Fibroblast of peridontal ligament (primary cell): ENCODE measurements at regions not wholly inside any gene's neighbourhood (a gene's known extent, or its start where the extent isn't known, plus 50 kb on each side); places are given as distances from the start of the nearest gene placed in this dataset.
"Not testable (repeated sequence)": the region's sequence is repeated elsewhere in the genome, so short reads cannot be mapped to it uniquely, and the experiment has no call there.

Experiments used
- DNase-seq: peaks from one replicate; pipeline ENCODE4 v3.0.0-alpha.2; 2010; ENCODE audit errors: extremely low read depth

DNA sequence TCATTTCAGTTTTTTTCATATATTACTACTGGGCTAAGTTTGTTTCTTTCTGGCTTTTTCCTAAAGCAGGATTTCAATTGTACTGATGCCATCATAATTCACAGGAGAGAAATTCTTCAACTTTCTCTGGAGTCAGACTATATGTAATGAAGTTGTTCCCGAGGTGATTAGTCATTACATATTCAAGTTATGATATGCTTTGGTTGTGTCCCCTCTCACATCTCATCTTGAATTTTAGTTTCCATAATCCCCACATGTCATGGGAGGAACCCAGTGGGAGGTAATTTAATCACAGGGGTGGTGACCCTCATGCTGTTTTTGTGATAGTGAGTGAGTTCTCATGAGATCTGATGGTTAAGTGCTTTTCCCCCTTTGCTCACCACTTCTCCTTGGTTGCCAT lies 227.5 kb upstream of the LRIG3 start:
- no peak for DNase-seq

DNA sequence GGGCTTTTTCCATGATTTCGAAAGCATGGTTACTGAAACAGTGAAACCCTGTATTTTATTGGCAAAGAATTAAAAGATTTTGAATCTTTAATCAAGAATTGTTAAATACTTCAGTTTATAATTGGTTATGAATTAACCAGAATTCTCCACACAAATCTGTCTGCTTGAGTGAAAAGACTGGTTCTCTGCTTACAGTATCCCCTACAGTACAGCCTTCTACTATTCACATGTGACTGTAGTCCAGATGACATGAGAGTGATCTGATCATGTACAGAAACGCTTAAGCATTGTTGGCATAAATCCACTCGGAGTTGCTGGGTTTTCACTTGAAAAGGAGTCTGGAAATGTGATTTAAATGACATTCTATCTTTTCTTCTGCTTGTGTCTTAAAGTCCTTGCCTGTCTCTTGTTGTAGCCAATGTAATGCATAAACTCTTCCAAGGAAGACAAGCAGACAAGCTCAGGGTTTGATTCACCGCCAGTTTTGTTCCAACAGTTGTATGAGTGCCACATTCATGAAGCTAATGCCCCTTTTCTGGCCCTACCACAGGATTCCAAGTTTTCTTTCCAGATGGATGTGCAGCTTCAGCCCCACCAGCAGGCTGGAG lies 222.0 kb upstream of the LRIG3 start:
- DNase-seq: peak; percentile 38

DNA sequence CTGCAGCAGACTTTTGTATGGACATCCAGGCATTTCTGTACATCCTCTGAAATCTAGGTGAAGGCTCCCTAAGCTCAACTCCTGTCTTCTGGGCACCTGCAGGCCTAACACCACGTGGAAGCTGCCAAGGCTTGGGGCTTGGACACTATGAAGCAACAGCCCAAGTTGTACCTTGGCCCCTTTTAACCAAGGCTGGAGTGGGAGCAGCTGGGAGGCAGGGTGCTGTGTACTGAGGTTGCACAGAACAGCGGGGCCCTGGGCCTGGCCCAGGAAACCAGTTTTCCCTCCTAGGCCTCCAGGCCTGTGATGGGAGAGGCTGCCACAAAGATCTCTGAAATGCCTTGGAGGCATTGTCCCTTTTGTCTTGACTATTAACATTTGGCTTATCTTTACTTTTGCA lies 214.4 kb upstream of the LRIG3 start:
- DNase-seq: no peak

DNA sequence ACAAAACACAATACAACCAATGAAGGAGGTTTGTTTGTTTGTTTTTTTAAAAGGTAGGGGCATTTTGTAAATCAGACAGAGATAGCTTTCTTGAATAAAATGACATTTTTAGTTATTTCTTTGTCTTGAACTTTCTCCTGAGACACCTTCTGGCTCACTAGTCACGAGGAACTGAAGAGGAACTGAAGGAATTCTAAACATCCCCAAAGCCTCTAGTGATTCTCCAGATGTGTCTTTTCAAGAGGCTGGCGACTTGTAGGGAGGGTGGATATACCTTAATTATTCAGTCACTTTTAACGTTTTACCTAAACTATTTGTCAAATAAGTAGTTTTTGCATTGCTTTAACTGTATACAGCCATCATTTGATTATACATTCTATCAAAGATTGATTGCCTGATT lies 211.2 kb upstream of the LRIG3 start:
- no peak for DNase-seq

DNA sequence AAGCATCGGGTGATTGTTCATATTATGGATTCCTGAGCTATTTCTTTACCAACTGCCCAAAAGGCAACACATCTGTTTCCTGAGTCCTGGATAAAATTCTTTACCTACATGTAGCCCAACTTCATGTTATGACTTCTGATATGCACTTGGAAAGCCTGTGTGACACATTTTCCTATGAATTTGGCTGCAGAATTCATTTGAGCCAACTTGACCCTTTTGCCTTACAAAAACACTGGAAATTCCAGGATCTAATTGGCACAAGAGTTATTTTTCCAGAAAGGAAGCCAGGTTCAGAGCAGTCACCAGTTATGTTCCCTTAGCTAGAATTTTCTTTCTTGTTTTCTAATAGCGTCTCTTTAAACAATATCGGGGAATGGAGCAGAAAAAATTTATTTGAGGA lies 202.5 kb upstream of the LRIG3 start:
- peak; percentile 47 for DNase-seq

DNA sequence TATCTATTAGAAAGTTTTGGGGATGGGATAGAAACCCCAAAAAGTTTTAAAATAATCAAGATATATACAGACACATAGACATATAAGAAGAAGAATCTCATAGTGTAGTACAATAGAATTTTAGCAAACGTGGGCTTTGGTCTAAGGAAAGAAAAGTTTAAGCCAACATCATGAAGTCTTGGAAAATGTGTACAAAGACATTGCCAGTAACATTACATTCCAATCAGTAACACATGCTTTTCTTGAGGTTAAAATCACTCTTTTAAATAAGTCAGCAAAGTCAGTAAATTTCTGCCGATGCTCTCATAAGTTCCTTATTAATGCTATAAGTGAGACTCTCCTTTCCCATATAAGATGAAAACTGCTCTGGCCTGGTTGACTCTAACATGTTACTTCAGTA lies 201.1 kb upstream of the LRIG3 start:
- DNase-seq: peak; percentile 54

DNA sequence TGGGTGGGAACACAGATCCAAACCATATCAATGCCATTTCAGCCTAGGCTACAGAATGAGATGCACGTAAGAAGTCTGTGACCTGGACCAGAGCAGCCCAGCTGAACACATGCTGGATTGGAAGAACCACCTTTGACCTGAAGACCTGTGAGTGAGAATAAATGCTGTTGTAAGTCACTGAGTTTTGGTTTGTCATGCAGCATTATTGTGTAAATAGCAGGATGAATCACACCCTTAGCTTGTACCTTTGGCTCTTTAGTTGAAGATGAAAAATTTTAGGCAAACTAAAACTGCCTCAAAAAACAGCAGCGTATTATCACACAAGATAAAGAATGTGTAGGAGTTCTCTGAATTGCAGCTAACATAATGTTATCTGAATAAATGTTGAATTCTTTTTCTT lies 199.4 kb upstream of the LRIG3 start:
- no peak for DNase-seq

DNA sequence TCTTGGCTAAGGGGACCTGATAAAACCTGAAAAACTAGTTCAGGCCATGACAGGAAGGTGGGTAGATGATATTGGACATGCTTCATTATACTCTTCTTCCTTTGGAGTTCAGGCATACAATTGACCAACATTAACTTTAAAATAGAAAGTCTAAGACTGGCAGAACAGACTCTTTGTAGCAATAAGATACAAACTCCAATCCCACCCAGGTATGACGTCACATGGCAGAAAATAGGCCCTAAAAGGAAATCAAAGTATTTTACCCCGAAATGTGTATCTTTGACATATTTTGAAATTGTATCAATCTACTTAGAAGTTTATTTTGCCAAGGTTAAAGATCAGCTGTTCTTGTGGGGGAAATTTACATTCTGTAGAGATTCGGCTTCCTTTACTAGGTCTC lies 198.1 kb upstream of the LRIG3 start:
- DNase-seq: no peak

DNA sequence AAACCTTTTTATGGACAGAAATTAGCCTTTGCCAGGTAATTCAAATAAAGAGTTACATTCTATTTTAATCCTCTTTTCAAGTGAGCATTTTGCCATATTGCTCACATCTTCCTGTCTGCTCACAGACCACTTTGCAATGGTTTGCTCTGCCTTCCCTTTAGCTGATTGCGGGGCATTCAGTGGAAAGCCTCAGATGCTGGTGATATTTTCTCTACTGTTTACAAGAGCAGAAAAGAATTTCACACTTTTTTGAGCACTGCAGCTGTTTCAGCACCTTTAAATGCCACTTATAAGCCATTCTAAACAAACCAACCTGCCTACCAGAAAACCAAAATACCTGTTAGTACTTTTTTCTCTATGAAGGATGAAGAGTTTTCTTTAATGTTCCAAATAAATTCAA lies 195.7 kb upstream of the LRIG3 start:
- no peak for DNase-seq

DNA sequence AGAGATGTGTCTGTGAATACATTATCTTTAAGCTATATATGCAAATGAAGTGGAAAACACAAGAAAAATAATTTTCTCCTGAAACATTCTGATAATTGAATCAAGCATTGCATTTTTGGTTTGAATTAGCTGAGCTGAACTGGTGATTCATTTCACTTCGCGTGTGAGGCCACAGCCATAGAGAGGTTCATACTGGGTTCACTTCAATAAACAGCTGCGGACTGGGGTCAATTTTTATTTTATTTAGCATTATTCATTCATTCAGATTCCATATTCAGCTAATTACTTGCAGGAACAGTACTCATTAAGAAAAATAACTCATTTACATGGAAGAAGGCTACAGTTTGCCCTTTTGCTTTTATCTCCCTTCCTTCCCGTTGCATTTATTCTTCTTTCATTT lies 195.2 kb upstream of the LRIG3 start:
- DNase-seq: peak; percentile 67

DNA sequence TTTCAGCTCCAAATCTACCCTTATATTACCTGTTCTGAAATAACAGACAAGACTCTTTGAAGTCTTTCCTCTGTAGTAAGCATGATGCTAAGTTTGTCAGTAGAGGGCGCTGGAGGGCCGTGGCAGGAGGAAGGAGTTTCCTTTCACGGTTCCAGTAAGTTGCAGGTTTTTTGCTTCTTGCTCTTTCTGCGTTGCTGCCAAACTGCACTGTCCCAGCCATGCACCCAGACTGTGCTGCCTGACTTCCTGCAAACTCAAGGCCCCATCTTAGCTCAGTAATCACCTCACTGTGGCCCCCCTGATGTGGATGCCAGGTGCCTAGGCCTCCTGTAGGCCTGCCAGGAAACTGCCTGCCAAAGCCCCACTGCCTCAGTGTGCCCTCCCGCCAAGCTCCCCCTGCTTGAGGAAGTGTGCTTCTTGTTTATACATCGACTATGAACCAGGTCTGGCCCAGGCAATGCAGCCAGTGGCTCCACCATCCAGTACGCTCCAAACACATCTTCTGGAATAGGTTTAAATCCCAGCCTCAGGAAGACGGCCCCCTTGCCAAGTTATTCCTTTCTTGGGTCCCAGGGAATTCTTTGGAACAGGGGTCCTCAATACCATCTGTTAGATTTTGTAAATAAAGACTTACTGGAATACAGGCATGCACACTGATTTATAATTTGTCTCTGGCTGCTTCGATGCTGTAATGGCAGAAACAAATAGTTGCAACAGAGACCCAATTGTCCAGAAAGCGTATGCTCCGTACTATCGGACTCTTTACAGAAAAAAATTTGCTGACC lies 193.7 kb upstream of the LRIG3 start:
- DNase-seq: peak; percentile 89

DNA sequence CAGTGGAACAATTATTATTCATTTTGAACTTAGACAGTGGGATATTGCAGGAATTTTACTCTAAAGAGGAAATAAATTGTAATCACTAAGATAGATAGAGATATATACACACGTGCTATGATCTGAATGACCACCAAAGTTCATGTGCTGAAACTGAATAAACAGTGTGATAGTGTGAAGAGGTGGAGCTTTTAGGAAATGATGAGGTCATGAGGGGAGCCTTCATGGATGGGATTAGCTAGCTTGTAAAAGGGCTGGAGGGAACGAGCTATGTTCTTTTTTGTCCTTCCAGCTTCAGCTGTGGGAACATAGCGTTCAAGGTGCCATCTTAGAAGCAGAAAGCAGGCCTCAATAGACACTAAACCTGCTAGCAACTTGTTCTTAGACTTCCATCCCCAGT lies 191.5 kb upstream of the LRIG3 start:
- DNase-seq: no peak

DNA sequence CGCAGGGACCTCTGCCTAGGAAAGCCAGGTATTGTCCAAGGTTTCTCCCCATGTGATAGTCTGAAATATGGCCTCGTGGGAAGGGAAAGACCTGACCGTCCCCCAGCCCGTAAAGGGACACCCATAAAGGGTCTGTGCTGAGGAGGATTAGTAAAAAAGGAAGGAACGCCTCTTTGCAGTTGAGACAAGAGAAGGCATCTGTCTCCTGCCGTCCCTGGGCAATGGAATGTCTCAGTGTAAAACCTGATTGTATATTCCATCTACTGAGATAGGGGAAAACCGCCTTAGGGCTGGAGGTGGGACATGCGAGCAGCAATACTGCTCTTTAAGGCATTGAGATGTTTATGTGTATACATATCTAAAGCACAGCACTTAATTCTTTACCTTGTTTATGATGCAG lies 188.2 kb upstream of the LRIG3 start:
- DNase-seq: not testable (repeated sequence)

DNA sequence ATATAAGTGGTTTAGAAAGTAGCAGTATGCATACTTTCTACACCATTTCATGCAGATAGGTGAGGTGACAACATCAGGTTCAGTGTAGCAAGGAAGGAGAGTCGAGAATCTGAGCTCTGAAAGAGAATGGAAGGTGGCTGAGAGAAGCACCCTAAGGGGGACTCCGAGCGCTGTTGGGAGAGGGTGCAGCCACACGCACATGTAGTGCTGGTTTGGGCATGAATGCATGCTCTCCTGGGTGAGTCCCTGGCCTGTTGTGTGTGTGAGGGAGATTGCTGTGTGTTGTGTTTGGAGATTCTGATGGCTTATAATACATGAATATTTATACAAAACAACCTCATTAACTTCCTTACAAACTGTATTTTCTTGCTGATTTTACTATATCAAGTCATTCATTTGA lies 180.3 kb upstream of the LRIG3 start:
- no peak for DNase-seq

DNA sequence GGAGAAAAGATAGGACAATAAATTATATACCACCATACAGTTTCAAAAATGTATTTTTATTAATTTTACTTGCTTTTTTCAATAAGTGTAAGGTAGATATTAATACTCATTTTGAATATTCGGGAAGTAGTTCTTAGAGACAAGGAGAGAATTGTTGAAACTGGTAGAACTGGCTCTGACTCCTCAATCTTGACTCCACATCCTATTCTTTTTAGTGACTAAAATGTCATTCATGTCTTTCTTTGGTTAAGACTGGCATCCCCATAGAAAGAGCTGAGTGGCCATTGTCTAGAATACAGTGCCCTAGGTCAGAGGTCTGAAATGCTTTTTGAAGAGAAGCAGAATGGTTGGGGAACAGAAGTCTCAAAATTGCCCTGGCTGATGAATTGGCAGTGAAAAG lies 177.6 kb upstream of the LRIG3 start:
- no peak for DNase-seq

DNA sequence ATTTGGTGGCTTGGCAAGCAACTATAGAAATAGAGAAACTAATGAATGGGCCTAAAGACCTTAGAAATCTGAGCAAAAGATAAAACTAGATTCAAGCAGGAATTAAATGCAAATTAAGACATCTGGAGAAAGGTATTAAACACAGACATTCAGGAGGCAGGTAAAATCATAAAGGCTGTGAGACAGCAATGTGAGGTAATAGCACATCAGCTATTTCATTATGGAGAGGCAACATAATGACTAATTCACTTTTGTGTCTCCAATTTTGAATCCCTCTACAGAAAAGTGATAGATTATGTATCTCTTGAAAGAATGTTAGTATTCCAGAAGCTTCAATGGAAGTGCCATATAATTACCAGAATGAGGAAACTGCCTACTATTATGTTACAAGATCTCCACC lies 175.9 kb upstream of the LRIG3 start:
- DNase-seq: no peak

DNA sequence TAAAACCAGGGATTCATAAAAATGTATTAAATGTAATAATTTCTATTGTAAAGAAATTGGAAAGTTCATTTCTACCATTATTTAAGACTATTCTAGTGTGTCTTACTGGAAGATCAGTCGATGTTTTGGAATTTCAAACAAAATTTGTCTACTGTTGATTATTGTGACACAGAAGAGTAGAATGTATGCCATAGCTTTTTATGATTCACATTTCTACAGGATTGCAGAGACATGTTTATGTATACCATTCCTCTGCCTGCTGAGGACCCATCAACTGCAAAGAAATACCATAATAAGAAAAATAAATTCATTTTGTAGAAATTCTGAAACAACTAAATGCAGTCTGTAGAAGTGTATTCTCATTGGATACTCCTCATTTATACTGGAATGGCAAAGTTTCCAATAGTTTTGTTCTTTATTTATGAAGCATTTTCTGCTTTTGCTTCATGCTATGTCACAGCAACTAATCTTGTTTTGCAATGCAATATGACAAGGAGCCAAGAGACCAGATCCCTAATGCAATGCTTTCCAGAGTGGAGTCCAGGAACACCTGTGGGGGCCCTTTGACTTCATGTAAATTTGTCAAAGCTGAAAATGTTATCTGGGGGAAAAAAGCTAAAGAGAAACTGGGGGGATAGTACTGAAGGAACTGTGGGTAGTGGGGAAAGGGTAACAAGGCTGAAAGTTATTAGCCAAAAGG lies 172.9 kb upstream of the LRIG3 start:
- peak; percentile 73 for DNase-seq

DNA sequence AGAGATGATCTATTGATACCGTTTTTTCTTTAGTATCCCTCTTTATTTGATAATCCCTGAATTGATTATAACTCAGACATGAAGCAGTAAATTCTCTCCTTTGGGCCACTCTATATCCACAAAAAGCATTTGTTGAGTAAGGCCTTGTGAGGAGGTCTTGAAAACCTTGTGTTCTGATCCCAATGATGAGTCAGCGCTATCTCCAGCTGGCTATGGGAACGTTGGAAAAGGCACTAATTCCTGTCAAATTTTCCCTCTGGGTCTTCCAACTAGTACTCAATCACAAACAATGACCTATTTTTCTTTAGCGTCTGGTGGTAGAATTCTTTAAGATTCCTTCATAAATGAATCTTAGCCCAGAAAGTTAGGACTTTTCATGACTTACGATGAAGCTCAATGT lies 168.4 kb upstream of the LRIG3 start:
- peak; percentile 43 for DNase-seq

DNA sequence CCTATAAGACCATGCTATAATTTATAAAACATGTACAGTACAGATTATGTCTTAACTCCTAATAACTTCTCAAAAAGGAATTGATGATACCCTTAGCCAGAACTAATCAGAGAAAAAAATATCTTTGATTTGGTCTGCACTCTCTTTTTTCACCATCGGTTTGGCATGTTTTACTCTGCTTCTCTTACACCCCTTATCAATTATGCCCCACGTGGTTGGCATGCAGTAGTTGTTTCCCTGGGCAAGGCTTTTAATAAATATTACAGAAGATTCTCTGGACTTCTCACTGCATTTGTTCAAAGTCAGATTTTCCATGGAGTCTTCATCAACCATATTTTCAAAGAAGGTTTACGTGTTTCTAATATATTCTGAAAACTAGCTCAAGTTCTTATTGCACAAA lies 167.4 kb upstream of the LRIG3 start:
- DNase-seq: no peak

DNA sequence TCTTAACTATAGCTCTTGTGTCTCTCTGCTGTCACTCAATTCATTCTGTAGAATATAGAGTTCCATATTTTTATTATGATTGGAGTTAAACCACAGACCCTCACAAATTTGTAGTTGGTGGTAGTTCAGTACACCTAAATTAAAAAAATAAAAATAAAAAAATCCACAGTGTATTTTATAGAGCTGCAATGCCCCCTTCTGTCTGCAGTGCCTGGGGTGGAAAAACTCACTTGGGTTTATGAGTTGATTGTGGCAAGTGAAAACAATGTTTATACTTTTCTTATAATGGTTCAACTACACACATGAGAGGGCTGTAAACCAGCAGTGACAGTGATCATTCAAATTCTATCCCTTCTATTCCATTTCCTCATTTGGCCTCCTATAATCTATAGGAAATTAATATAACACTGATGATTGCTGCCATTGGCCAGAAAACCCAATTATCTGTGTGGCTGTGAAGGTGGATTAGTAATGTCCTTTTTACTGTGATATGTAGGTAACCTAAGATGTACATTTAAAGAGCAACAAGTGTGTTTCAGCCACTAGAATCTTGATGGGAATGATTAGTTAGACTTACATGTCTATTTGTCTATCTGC lies 166.9 kb upstream of the LRIG3 start:
- DNase-seq: peak; percentile 56

DNA sequence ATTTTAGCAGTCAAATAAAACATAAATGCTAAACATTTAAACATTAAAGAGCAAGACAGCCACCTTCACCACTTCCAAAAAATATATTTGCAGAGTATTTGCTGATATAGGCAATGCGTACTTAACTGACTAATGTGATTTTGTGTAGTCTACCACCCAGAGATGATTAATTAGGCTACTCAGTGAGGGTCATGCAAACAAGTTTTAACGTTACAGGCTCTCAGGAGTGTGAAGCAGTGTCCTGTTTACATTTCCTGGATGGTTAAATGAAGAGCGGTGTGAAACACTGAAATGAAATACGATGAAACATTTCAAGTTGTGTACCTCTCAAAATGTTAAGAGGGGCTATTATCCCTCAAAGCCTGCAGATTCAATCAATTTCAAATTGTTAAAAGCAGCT lies 165.8 kb upstream of the LRIG3 start:
- DNase-seq: no peak

DNA sequence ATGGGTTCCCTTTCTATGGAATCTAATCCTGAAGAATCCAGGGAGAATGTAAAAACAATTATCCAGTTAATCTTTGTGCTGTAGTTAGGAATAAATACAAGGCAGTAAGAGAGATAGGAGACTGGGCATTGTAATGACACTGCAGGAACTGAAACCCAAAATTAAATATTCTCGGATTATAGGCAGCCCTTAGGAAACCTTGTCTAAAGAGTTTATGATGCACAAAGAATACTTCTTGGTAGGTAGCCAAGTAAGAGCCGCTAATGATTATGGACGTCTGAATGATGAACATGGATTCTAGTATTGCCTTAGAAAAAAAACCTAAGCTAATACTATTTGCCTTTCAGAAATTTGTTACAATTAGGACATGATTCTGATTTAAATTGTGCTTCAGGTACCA lies 165.4 kb upstream of the LRIG3 start:
- DNase-seq: no peak
